H9 (cell line): ENCODE measurements at regions not wholly inside any gene's neighbourhood (a gene's known extent, or its start where the extent isn't known, plus 50 kb on each side); places are given as distances from the start of the nearest gene placed in this dataset.

Experiments
- DNase-seq: peaks from one replicate; pipeline ENCODE4 v3.0.0-alpha.2; 2017
- H2AFZ ChIP-seq: one replicate; pipeline ENCODE4 v1.6.1; 2013; ENCODE audit warnings: mild to moderate bottlenecking, low read length, control low read depth, moderate library complexity
- H2AK5ac ChIP-seq: 2 replicates; pipeline ENCODE4 v1.6.1; 2013; ENCODE audit warnings: low read length, control low read depth, mixed read lengths; ENCODE audit not compliant: insufficient read length
- H2BK120ac ChIP-seq: one replicate; pipeline ENCODE4 v1.6.1; 2013; ENCODE audit warnings: low read depth, mild to moderate bottlenecking, low read length, control low read depth, inconsistent platforms; ENCODE audit not compliant: poor library complexity, severe bottlenecking
- H2BK12ac ChIP-seq: 2 replicates; pipeline ENCODE4 v1.6.1; 2013; ENCODE audit warnings: low read length, control low read depth, mixed read lengths, low read depth; ENCODE audit not compliant: insufficient read length
- H2BK15ac ChIP-seq: 2 replicates; pipeline ENCODE4 v1.6.1; 2013; ENCODE audit warnings: low read depth, low read length, control low read depth
- H2BK20ac ChIP-seq: one replicate; pipeline ENCODE4 v1.6.1; 2013; ENCODE audit warnings: low read depth, mild to moderate bottlenecking, low read length, control low read depth, inconsistent platforms; ENCODE audit not compliant: poor library complexity, severe bottlenecking
- H2BK5ac ChIP-seq: 2 replicates; pipeline ENCODE4 v1.6.1; 2013; ENCODE audit warnings: low read length, control low read depth, mixed read lengths; ENCODE audit not compliant: insufficient read length
- H3K14ac ChIP-seq: 2 replicates; pipeline ENCODE4 v1.6.1; 2013; ENCODE audit warnings: low read length, control low read depth; ENCODE audit not compliant: insufficient read depth
- H3K18ac ChIP-seq: 2 replicates; pipeline ENCODE4 v1.6.1; 2013; ENCODE audit warnings: low read depth, mild to moderate bottlenecking, mixed read lengths, low read length, control low read depth; ENCODE audit not compliant: insufficient read length
- H3K23ac ChIP-seq: 2 replicates; pipeline ENCODE4 v1.6.1; 2013; ENCODE audit warnings: low read length, control low read depth, mixed read lengths, low read depth; ENCODE audit not compliant: insufficient read length
- H3K23me2 ChIP-seq: 2 replicates; pipeline ENCODE4 v1.6.1; 2013; ENCODE audit warnings: low read depth, mild to moderate bottlenecking, mixed read lengths, low read length, control low read depth; ENCODE audit not compliant: insufficient read length, poor library complexity, severe bottlenecking
- H3K27ac ChIP-seq: 2 replicates; pipeline ENCODE4 v1.5.1; 2013; ENCODE audit warnings: low read length, control low read depth, mixed read lengths, low read depth; ENCODE audit not compliant: insufficient read length
- H3K27me3 ChIP-seq: 2 replicates; pipeline ENCODE4 v1.6.1; 2013; ENCODE audit warnings: low read length, control low read depth, inconsistent platforms; ENCODE audit not compliant: insufficient read depth
- H3K4ac ChIP-seq: 2 replicates; pipeline ENCODE4 v1.6.1; 2013; ENCODE audit warnings: low read depth, mild to moderate bottlenecking, control low read depth, inconsistent platforms, low read length, moderate library complexity
- H3K4me1 ChIP-seq: 2 replicates; pipeline ENCODE4 v1.6.1; 2013; ENCODE audit warnings: low read length, control low read depth, inconsistent platforms; ENCODE audit not compliant: insufficient read depth
- H3K4me2 ChIP-seq: 2 replicates; pipeline ENCODE4 v1.6.1; 2013; ENCODE audit warnings: low read length, control low read depth, mixed read lengths; ENCODE audit not compliant: insufficient read length, insufficient read depth
- H3K56ac ChIP-seq: 2 replicates; pipeline ENCODE4 v1.6.1; 2013; ENCODE audit warnings: low read depth, mild to moderate bottlenecking, mixed read lengths, low read length, control low read depth; ENCODE audit not compliant: insufficient read length
- H3K79me1 ChIP-seq: 2 replicates; pipeline ENCODE4 v1.6.1; 2013; ENCODE audit warnings: low read depth, mild to moderate bottlenecking, moderate library complexity, low read length, control low read depth, inconsistent platforms; ENCODE audit not compliant: insufficient read depth, poor library complexity, severe bottlenecking
- H3K79me2 ChIP-seq: 2 replicates; pipeline ENCODE4 v1.6.1; 2013; ENCODE audit warnings: low read length, control low read depth, inconsistent platforms; ENCODE audit not compliant: insufficient read depth
- H3K9ac ChIP-seq: 2 replicates; pipeline ENCODE4 v1.6.1; 2013; ENCODE audit warnings: low read length, control low read depth, mixed read lengths; ENCODE audit not compliant: insufficient read length; ENCODE audit errors: extremely low read depth
- H3K9me3 ChIP-seq: one replicate; pipeline ENCODE4 v1.6.1; 2013; ENCODE audit warnings: low read depth, low read length, inconsistent platforms; ENCODE audit not compliant: control insufficient read depth
- H3T11ph ChIP-seq: one replicate; pipeline ENCODE4 v1.6.1; 2013; ENCODE audit warnings: mild to moderate bottlenecking, low read length, control low read depth, inconsistent platforms
- H4K20me1 ChIP-seq: one replicate; pipeline ENCODE4 v1.6.1; 2013; ENCODE audit not compliant: control insufficient read depth, insufficient read length, insufficient read depth
- H4K5ac ChIP-seq: 2 replicates; pipeline ENCODE4 v1.6.1; 2013; ENCODE audit warnings: low read depth, mild to moderate bottlenecking, mixed read lengths, low read length, control low read depth; ENCODE audit not compliant: insufficient read length
- H4K8ac ChIP-seq: replicated peaks from 2 replicates; pipeline ENCODE4 v1.6.1; 2013; ENCODE audit warnings: low read length, control low read depth, mixed read lengths, low read depth; ENCODE audit not compliant: insufficient read length
- H4K91ac ChIP-seq: 2 replicates; pipeline ENCODE4 v1.6.1; 2013; ENCODE audit warnings: low read depth, mild to moderate bottlenecking, moderate library complexity, mixed read lengths, low read length, control low read depth; ENCODE audit not compliant: insufficient read length
- H3K27ac Mint-ChIP-seq, 3 experiments: 2 replicates in 2 of 3; 3 replicates in 1 of 3; pipeline ENCODE4 v1.8.0; 2020 to 2021; ENCODE audit warnings: mixed read lengths in 3 of 3, mild to moderate bottlenecking in 1 of 3, moderate library complexity in 1 of 3
- H3K27me3 Mint-ChIP-seq: 2 replicates; pipeline ENCODE4 v1.8.0; 2021; ENCODE audit warnings: low read depth, mild to moderate bottlenecking, moderate library complexity, mixed read lengths
- H3K36me3 Mint-ChIP-seq, 3 experiments: 2 replicates in 2 of 3; 3 replicates in 1 of 3; pipeline ENCODE4 v1.8.0; 2020 to 2021; ENCODE audit warnings: low read depth in 3 of 3, mixed read lengths in 3 of 3; ENCODE audit not compliant: insufficient read depth in 1 of 3
- H3K4me1 Mint-ChIP-seq, 2 experiments: 2 replicates each; pipeline ENCODE4 v1.8.0; 2020; ENCODE audit warnings: mixed read lengths in 2 of 2
- H3K4me3 Mint-ChIP-seq, 2 experiments: 2 replicates in 1 of 2; 3 replicates in 1 of 2; pipeline ENCODE4 v1.8.0; 2020 to 2021; ENCODE audit warnings: mild to moderate bottlenecking in 2 of 2, mixed read lengths in 2 of 2, moderate library complexity in 1 of 2
- H3K9me3 Mint-ChIP-seq, 2 experiments: 2 replicates in 1 of 2; 3 replicates in 1 of 2; pipeline ENCODE4 v1.8.0; 2020; ENCODE audit warnings: mild to moderate bottlenecking in 2 of 2, mixed read lengths in 2 of 2, moderate library complexity in 1 of 2
- WGBS: extraction: QIAGEN DNeasy Blood & Tissue Kit; methylation state at CpG from one replicate; pipeline ENCODE4 v1.1.7; 2013; ENCODE audit warnings: missing lambda C conversion rate, low lambda C conversion rate, mixed read lengths; ENCODE audit not compliant: insufficient read length; ENCODE audit errors: extremely low coverage; 5-methylcytosine and 5-hydroxymethylcytosine counted together
- TF ChIP-seq, protein P1 (sequence below): fragments of 200-600 bp; sonication (generic); conservative IDR thresholded peaks from 3 replicates; pipeline ENCODE4 v1.8.0; 2021; ENCODE audit warnings: antibody characterized with exemption, mild to moderate bottlenecking

DNA sequence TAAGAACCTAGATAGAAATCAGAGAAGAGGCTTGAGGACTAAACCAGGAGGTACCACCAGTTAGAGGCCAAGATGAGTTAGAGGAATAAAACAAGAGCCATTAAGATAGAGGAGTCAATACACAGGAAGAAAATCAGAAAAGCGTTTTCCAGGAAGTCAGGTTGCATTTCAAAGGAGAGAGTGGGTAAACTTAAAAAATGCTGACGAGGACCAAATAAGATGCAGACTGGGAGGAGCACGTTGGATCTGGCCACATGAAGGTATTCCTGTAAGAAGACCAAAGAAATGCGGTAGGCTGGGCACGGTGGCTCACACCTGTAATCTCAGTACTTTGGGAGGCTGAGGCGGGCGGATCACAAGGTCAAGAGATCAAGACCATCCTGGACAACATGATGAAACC is 533.1 kb upstream of the TENM3 start:
- Histone ChIP-seq H2BK15ac (no peak overlapping the region), H3K4me2 (no peak overlapping the region), H4K5ac (no peak overlapping the region), H4K91ac (no peak overlapping the region), H2AFZ (no peak overlapping the region), H3K9ac (no peak overlapping the region), H3K79me2 (no peaks in the 10 kb centered on the region; the same call in 1 of the 2 replicates), H3K14ac (no peak overlapping the region), H3T11ph (no peak overlapping the region), H2BK12ac (no peak overlapping the region), H3K18ac (no peak overlapping the region), H3K4me1 (no peaks in the 10 kb centered on the region), H3K56ac (no peak overlapping the region), H2BK5ac (no peak overlapping the region), H3K4ac (no peak overlapping the region), H2AK5ac (no peak overlapping the region), H3K23ac (no peak overlapping the region), H4K8ac (no peak overlapping the region), H3K9me3 (no peaks in the 10 kb centered on the region), H3K27me3 (no peaks in the 10 kb centered on the region), H3K27ac (no peak overlapping the region), H4K20me1 (no peaks in the 10 kb centered on the region), H3K23me2 (no peaks in the 10 kb centered on the region), H2BK20ac (no peak overlapping the region), H3K79me1 (no peaks in the 10 kb centered on the region), H2BK120ac (no peak overlapping the region)
- Mint-ChIP-seq H3K36me3 (0 out of 7 replicates have a peak, but pooled peaks cover 0 to 4% (median 0%) of the 10 kb centered on the region in 3 experiments), H3K4me3 (no peak overlapping the region), H3K27me3 (no peaks in the 10 kb centered on the region), H3K27ac (no peak overlapping the region), H3K9me3 (no peaks in the 10 kb centered on the region; a peak in 1 of 5 replicates), H3K4me1 (no peaks in the 10 kb centered on the region)
- WGBS = no CpG with 5 or more reads among the region's 7 CpGs
- no peak for DNase-seq
- TF ChIP-seq, protein P1, sequence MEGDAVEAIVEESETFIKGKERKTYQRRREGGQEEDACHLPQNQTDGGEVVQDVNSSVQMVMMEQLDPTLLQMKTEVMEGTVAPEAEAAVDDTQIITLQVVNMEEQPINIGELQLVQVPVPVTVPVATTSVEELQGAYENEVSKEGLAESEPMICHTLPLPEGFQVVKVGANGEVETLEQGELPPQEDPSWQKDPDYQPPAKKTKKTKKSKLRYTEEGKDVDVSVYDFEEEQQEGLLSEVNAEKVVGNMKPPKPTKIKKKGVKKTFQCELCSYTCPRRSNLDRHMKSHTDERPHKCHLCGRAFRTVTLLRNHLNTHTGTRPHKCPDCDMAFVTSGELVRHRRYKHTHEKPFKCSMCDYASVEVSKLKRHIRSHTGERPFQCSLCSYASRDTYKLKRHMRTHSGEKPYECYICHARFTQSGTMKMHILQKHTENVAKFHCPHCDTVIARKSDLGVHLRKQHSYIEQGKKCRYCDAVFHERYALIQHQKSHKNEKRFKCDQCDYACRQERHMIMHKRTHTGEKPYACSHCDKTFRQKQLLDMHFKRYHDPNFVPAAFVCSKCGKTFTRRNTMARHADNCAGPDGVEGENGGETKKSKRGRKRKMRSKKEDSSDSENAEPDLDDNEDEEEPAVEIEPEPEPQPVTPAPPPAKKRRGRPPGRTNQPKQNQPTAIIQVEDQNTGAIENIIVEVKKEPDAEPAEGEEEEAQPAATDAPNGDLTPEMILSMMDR = no peak
